Hematopoietic multipotent progenitor cell treated with erythropoietin and hydrocortisone succinate and interleukin-3 and kit ligand, for 4 days (in vitro differentiated cells): ENCODE measurements at regions not wholly inside any gene's neighbourhood (a gene's known extent, or its start where the extent isn't known, plus 50 kb on each side); places are given as distances from the start of the nearest gene placed in this dataset.

Source experiments
- DNase-seq: peaks from one replicate; pipeline ENCODE4 v3.0.0-alpha.2; 2015

GRCh38 chr11:15390857-15391256 is 276.1 kb downstream of the INSC start:
- DNase-seq: no peak

- DNase-seq: no peak
Measured at GRCh38 chr11:15396778-15397177, 282.1 kb downstream of the INSC start.

- no peak for DNase-seq
Measured at GRCh38 chr11:15406851-15407351, 292.2 kb downstream of the INSC start.

- DNase-seq: no peak
Measured at GRCh38 chr11:15412054-15412453, 297.3 kb downstream of the INSC start.

- DNase-seq: no peak
Measured at GRCh38 chr11:15418921-15419320, 304.2 kb downstream of the INSC start.

GRCh38 chr11:15419696-15420095 is 305.0 kb downstream of the INSC start:
- no peak for DNase-seq

GRCh38 chr11:15430381-15430780 is 315.7 kb downstream of the INSC start:
- DNase-seq: no peak

GRCh38 chr11:15434529-15434928 is 319.8 kb downstream of the INSC start:
- no peak for DNase-seq

GRCh38 chr11:15446315-15446714 is 331.6 kb downstream of the INSC start:
- DNase-seq: no peak

- DNase-seq: no peak
Measured at GRCh38 chr11:15446929-15447328, 332.2 kb downstream of the INSC start.

- DNase-seq: no peak
Measured at GRCh38 chr11:15451713-15452112, 337.0 kb downstream of the INSC start.

- DNase-seq: no peak
Measured at GRCh38 chr11:15453211-15453765, 338.6 kb downstream of the INSC start.

GRCh38 chr11:15468466-15468865 is 353.7 kb downstream of the INSC start:
- DNase-seq: no peak

GRCh38 chr11:15471048-15471894 is 356.5 kb downstream of the INSC start:
- no peak for DNase-seq

GRCh38 chr11:15471895-15472799 is 357.4 kb downstream of the INSC start:
- no peak for DNase-seq

- DNase-seq: no peak
Measured at GRCh38 chr11:15473954-15474837, 359.5 kb downstream of the INSC start.

GRCh38 chr11:15476371-15476917 is 361.7 kb downstream of the INSC start:
- DNase-seq: no peak

- DNase-seq: no peak
Measured at GRCh38 chr11:15481871-15482270, 367.1 kb downstream of the INSC start.

GRCh38 chr11:15483205-15483604 is 368.5 kb downstream of the INSC start:
- no peak for DNase-seq

GRCh38 chr11:15484398-15484797 is 369.7 kb downstream of the INSC start:
- DNase-seq: no peak

GRCh38 chr11:15485432-15485831 is 370.7 kb downstream of the INSC start:
- DNase-seq: no peak

GRCh38 chr11:15489281-15489680 is 374.6 kb downstream of the INSC start:
- no peak for DNase-seq
